Ovary (tissue), 3 donors: ENCODE measurements at regions not wholly inside any gene's neighbourhood (a gene's known extent, or its start where the extent isn't known, plus 50 kb on each side); places are given as distances from the start of the nearest gene placed in this dataset.

ENCODE experiments used
- POLR2A ChIP-seq: fragments of 450-650 bp; IDR thresholded peaks from one replicate; pipeline ENCODE4 v1.6.1; 2017; ENCODE audit warnings: antibody characterized with exemption, mild to moderate bottlenecking, moderate library complexity
- TF ChIP-seq, protein P1 (sequence below), 3 donors: fragments of 450-650 bp in 2 of 3; fragments of 200-600 bp in 1 of 3; IDR thresholded peaks; one replicate each; pipeline versions ENCODE4 v1.5.1 to v1.8.0; 2016 to 2022; ENCODE audit warnings: antibody characterized with exemption in 3 of 3, mild to moderate bottlenecking in 1 of 3
- donor health status: DM: no; HTN: no; CAD: no.

- TF ChIP-seq, protein P1, sequence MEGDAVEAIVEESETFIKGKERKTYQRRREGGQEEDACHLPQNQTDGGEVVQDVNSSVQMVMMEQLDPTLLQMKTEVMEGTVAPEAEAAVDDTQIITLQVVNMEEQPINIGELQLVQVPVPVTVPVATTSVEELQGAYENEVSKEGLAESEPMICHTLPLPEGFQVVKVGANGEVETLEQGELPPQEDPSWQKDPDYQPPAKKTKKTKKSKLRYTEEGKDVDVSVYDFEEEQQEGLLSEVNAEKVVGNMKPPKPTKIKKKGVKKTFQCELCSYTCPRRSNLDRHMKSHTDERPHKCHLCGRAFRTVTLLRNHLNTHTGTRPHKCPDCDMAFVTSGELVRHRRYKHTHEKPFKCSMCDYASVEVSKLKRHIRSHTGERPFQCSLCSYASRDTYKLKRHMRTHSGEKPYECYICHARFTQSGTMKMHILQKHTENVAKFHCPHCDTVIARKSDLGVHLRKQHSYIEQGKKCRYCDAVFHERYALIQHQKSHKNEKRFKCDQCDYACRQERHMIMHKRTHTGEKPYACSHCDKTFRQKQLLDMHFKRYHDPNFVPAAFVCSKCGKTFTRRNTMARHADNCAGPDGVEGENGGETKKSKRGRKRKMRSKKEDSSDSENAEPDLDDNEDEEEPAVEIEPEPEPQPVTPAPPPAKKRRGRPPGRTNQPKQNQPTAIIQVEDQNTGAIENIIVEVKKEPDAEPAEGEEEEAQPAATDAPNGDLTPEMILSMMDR (IDR thresholded peaks at IDR 0.05): no peak
- no peak for TF ChIP-seq POLR2A
Measured at GRCh38 chr3:61353382-61353781, 102.1 kb upstream of the FHIT start.
